Nephron progenitor cell (in vitro differentiated cells): ENCODE measurements at regions not wholly inside any gene's neighbourhood (a gene's known extent, or its start where the extent isn't known, plus 50 kb on each side); places are given as distances from the start of the nearest gene placed in this dataset.
A peak's percentile ranks its signal among the peaks of the same experiment; 100 is the strongest.
"Not testable (repeated sequence)": the region's sequence is repeated elsewhere in the genome, so short reads cannot be mapped to it uniquely, and the experiment has no call there.

Experiments used
- DNase-seq: peaks from one replicate; pipeline ENCODE4 v3.0.0; 2021
- H3K27ac Mint-ChIP-seq: 2 replicates; pipeline ENCODE4 v1.8.0; 2021; ENCODE audit warnings: mild to moderate bottlenecking, moderate library complexity, mixed read lengths
- H3K27me3 Mint-ChIP-seq: 2 replicates; pipeline ENCODE4 v1.8.0; 2021; ENCODE audit warnings: mild to moderate bottlenecking, low read depth, mixed read lengths; ENCODE audit not compliant: poor library complexity
- H3K36me3 Mint-ChIP-seq: 2 replicates; pipeline ENCODE4 v1.8.0; 2021; ENCODE audit warnings: low read depth, mixed read lengths
- H3K4me1 Mint-ChIP-seq: 2 replicates; pipeline ENCODE4 v1.8.0; 2021; ENCODE audit warnings: mixed read lengths
- H3K4me3 Mint-ChIP-seq: 2 replicates; pipeline ENCODE4 v1.8.0; 2021; ENCODE audit warnings: mild to moderate bottlenecking, moderate library complexity, mixed read lengths
- H3K9me3 Mint-ChIP-seq: 2 replicates; pipeline ENCODE4 v1.8.0; 2021; ENCODE audit warnings: mild to moderate bottlenecking, moderate library complexity, mixed read lengths
- TF ChIP-seq, protein P1 (sequence below): fragments of 200-600 bp; sonication (generic); IDR thresholded peaks from 2 replicates; pipeline ENCODE4 v1.5.0; 2021; ENCODE audit warnings: antibody characterized with exemption

DNA sequence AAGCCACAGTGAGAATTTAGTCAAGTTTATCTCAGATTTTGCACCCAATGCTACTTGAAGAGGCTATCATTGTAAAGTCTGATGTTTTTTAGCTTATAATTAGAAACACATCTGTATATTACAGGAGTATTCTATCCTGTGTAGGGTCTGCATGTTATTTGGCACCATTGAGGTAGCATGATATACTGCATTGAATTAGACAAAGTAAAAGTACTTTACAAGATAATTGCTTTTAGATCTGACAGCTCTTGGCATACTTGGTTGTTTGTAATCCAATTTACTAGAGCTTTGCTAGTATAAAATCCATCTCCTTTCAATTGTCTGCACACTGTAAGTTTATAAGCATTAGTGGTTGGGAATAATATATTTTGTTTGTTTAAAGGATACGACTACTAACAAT, 714.3 kb downstream of the ANKRD7 start:
- H3K4me3 Mint-ChIP-seq, result no peak overlapping the region
- TF ChIP-seq, protein P1, sequence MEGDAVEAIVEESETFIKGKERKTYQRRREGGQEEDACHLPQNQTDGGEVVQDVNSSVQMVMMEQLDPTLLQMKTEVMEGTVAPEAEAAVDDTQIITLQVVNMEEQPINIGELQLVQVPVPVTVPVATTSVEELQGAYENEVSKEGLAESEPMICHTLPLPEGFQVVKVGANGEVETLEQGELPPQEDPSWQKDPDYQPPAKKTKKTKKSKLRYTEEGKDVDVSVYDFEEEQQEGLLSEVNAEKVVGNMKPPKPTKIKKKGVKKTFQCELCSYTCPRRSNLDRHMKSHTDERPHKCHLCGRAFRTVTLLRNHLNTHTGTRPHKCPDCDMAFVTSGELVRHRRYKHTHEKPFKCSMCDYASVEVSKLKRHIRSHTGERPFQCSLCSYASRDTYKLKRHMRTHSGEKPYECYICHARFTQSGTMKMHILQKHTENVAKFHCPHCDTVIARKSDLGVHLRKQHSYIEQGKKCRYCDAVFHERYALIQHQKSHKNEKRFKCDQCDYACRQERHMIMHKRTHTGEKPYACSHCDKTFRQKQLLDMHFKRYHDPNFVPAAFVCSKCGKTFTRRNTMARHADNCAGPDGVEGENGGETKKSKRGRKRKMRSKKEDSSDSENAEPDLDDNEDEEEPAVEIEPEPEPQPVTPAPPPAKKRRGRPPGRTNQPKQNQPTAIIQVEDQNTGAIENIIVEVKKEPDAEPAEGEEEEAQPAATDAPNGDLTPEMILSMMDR, result no peak
- H3K27ac Mint-ChIP-seq, result no peak overlapping the region
- no peaks in the 10 kb centered on the region for H3K27me3 Mint-ChIP-seq
- H3K4me1 Mint-ChIP-seq, result no peaks in the 10 kb centered on the region
- H3K36me3 Mint-ChIP-seq, result no peaks in the 10 kb centered on the region
- no peak for DNase-seq
- no peaks in the 10 kb centered on the region for H3K9me3 Mint-ChIP-seq

DNA sequence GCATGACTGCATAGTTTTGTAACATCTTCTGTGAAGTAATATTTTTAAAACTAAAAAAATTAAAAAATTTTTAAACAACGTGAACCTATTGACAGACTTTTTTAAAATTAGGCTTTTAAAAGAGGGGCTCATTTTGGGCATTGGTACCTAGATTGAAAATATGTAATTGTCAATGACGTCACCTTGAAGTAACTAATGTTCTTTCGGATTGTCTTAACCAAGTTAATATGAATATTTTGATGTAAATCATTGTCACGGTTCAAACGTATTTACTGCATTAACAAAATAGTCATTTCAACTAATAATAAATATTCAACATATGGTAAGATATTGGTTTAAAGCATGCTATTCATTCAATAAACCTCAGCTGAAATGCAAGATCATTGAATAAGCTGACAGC, 719.8 kb downstream of the ANKRD7 start:
- TF ChIP-seq, protein P1, result no peak
- H3K27ac Mint-ChIP-seq, result no peak overlapping the region
- peaks cover 5% of the 10 kb centered on the region for H3K27me3 Mint-ChIP-seq
- no peak for DNase-seq
- no peak overlapping the region for H3K4me3 Mint-ChIP-seq
- no peaks in the 10 kb centered on the region for H3K9me3 Mint-ChIP-seq
- H3K4me1 Mint-ChIP-seq, result no peaks in the 10 kb centered on the region
- H3K36me3 Mint-ChIP-seq, result no peaks in the 10 kb centered on the region

DNA sequence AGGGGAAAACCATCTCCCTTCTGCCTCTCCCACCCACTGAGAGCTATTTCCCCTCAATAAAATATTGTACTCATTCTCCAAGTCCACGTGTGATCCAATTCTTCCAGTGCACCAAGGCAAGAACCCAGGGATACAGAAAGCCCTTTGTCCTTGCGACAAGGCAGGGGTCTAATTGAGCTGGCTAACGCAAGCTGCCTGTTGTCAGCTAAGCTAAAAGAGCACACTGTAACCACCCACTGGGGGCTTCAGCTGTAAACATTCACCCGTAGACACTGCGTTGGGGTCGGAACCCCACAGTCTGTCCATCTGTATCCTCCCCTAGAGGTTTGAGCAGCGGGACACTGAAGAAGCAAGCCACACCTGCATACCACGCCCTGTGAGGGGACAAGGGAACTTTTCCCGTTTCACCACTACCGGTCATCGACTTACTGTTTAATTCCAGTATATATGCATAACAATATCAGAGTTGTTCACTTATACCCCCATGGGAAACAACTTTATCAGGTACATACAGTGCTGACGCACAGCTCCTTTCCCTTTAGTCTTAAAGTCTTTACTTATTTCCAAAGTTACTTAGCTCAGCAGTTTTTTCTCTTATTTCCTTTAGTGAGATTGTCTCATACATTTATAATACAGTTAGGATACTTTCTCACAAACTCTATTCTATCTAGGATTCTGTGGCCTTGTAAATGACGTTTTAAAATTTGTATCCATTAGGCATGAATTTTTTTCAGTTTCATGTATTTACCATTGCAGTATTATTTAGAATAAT, 721.6 kb downstream of the ANKRD7 start:
- peaks cover 5% of the 10 kb centered on the region for H3K27me3 Mint-ChIP-seq
- TF ChIP-seq, protein P1, result no peak
- no peak overlapping the region for H3K4me3 Mint-ChIP-seq
- no peaks in the 10 kb centered on the region for H3K36me3 Mint-ChIP-seq
- no peaks in the 10 kb centered on the region for H3K9me3 Mint-ChIP-seq
- no peak overlapping the region for H3K27ac Mint-ChIP-seq
- DNase-seq, result no peak
- no peaks in the 10 kb centered on the region for H3K4me1 Mint-ChIP-seq

DNA sequence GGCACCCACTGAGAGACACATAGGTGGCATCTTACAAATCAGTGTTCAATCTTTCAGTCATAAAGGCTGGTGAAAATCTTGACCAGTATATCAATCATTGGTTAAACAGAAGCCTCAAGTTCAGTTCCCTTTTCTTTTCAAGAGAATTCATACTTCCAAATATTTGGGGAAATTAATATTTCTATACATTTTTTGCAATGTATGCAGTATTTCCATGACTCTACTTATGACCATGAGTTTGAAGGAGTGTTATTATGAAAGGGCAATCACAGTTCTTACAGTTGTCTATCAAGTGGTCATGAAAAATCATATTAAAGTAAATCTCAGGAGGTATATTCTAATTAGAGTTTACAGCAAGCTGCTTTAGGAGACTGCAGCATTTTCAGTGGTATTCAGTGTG, 724.0 kb downstream of the ANKRD7 start:
- no peak overlapping the region for H3K27ac Mint-ChIP-seq
- H3K9me3 Mint-ChIP-seq, result peaks cover 15% of the 10 kb centered on the region
- no peaks in the 10 kb centered on the region for H3K36me3 Mint-ChIP-seq
- peaks cover 5% of the 10 kb centered on the region for H3K27me3 Mint-ChIP-seq
- TF ChIP-seq, protein P1, result no peak
- DNase-seq, result no peak
- H3K4me1 Mint-ChIP-seq, result no peaks in the 10 kb centered on the region
- no peak overlapping the region for H3K4me3 Mint-ChIP-seq

DNA sequence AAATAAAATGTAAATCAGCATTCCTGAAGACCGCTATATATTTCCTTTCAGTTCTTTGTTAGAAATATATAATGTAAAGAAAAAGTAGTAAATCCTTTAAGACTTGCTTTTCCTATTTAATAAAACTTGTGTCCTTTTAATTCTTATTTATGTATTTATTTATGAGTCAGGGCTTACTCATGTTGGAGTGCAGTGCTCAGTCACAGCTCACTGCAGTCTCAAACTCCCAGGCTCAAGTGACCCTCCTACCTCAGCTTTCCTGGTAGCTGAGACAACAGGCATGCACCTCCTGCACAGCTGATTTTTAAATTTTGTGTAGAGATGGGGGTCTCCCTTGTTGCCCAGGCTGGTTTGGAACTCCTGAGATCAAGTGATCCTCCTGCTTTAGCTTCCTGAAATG, 724.5 kb downstream of the ANKRD7 start:
- Mint-ChIP-seq H3K9me3 (peaks cover 17% of the 10 kb centered on the region), H3K4me1 (no peaks in the 10 kb centered on the region), H3K27ac (no peak overlapping the region), H3K27me3 (peaks cover 5% of the 10 kb centered on the region), H3K36me3 (no peaks in the 10 kb centered on the region), H3K4me3 (no peak overlapping the region)
- TF ChIP-seq, protein P1, result no peak
- DNase-seq, result no peak

DNA sequence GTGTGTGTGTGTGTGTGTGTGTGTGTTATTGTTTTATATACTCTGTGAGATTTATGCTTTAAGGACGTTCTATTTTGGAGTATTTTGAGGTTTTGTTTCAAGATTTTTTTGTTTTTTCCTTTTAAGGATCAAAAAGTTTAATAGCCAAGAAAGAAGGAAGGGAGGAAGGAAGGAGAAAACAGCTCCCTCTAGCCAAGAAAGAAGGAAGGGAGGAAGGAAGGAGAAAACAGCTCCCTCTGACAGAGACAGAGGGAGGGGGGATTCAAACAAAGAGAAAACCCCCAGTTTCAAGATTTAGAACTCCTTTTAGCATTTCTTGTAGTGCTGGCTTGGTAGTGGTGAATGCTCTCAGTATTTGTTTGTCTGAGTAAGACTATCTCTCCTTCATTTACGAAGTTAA, 731.8 kb downstream of the ANKRD7 start:
- not testable (repeated sequence) for H3K4me1 Mint-ChIP-seq, DNase-seq, H3K36me3 Mint-ChIP-seq, H3K27me3 Mint-ChIP-seq, H3K4me3 Mint-ChIP-seq
- H3K9me3 Mint-ChIP-seq, result peaks cover 17% of the 10 kb centered on the region
- H3K27ac Mint-ChIP-seq, result peak overlapping the region; percentile 2
